HL-60 (cell line): ENCODE measurements at regions not wholly inside any gene's neighbourhood (a gene's known extent, or its start where the extent isn't known, plus 50 kb on each side); places are given as distances from the start of the nearest gene placed in this dataset.

Experiments used
- DNase-seq, 2 experiments: peaks; one replicate each; pipeline ENCODE4 v3.0.0-alpha.2; 2010 to 2020; ENCODE audit warnings: low read depth in 1 of 2, low spot score in 1 of 2
- H3K27ac ChIP-seq: fragments of 250-450 bp; sonication (Bioruptor Pico); replicated peaks from 2 replicates; pipeline ENCODE4 v1.5.1; 2020; ENCODE audit warnings: mild to moderate bottlenecking, moderate library complexity
- H3K27me3 ChIP-seq: fragments of 250-450 bp; sonication (Bioruptor Pico); 2 replicates; pipeline ENCODE4 v1.5.1; 2021; ENCODE audit warnings: mild to moderate bottlenecking, moderate library complexity; ENCODE audit not compliant: insufficient read depth, poor library complexity, severe bottlenecking
- H3K4me3 ChIP-seq: replicated peaks from 2 replicates; pipeline ENCODE4 v1.5.1; 2011; ENCODE audit warnings: mild to moderate bottlenecking, control low read depth, low read length; ENCODE audit not compliant: insufficient read depth
- CTCF ChIP-seq: IDR thresholded peaks from one replicate; pipeline ENCODE4 v1.5.1; 2011; ENCODE audit warnings: low read length, control low read depth, inconsistent platforms; ENCODE audit not compliant: insufficient read depth
- GABPA ChIP-seq: IDR thresholded peaks from 2 replicates; pipeline ENCODE4 v1.6.1; 2012; ENCODE audit warnings: low read depth
- POLR2AphosphoS5 ChIP-seq: IDR thresholded peaks from 2 replicates; pipeline ENCODE4 v1.6.1; 2012; ENCODE audit warnings: low read depth
- REST ChIP-seq: IDR thresholded peaks from 2 replicates; pipeline ENCODE4 v1.6.1; 2012; ENCODE audit warnings: low read depth; ENCODE audit not compliant: insufficient replicate concordance
- SPI1 ChIP-seq: IDR thresholded peaks from 2 replicates; pipeline ENCODE4 v1.6.1; 2012; ENCODE audit warnings: low read depth, mild to moderate bottlenecking, borderline replicate concordance

- H3K27me3 ChIP-seq: no peaks in the 10 kb centered on the region
- no peak overlapping the region for H3K4me3 ChIP-seq
- TF ChIP-seq CTCF (no peak), POLR2AphosphoS5 (no peak), GABPA (no peak), REST (no peak), SPI1 (no peak)
- no peak for DNase-seq
- H3K27ac ChIP-seq: no peak overlapping the region
Measured at GRCh38 chr13:38519229-38519911, 167.5 kb upstream of the FREM2 start.

- DNase-seq: no peak
- Histone ChIP-seq H3K27me3 (no peaks in the 10 kb centered on the region), H3K4me3 (no peak overlapping the region), H3K27ac (no peak overlapping the region)
- TF ChIP-seq CTCF: no peak
- no peak for TF ChIP-seq GABPA
- TF ChIP-seq SPI1: no peak
- no peak for TF ChIP-seq REST
- TF ChIP-seq POLR2AphosphoS5: no peak
Measured at GRCh38 chr13:38520041-38520440, 166.8 kb upstream of the FREM2 start.

- Histone ChIP-seq H3K4me3 (no peak overlapping the region), H3K27me3 (peaks cover 2% of the 10 kb centered on the region), H3K27ac (no peak overlapping the region)
- TF ChIP-seq SPI1 (no peak), GABPA (no peak), CTCF (no peak), REST (no peak), POLR2AphosphoS5 (no peak)
- no peak for DNase-seq
Measured at GRCh38 chr13:38527140-38527539, 159.7 kb upstream of the FREM2 start.
